ENCODE measurements at regions not wholly inside any gene's neighbourhood (a gene's known extent, or its start where the extent isn't known, plus 50 kb on each side); places are given as distances from the start of the nearest gene placed in this dataset.

- TF ChIP-seq POLR2A (IDR thresholded peaks at IDR 0.05), result no peak
- no peak for TF ChIP-seq CTCF (IDR thresholded peaks at IDR 0.05)
- TF ChIP-seq POLR2AphosphoS5 (IDR thresholded peaks at IDR 0.05), result no peak
Observed at GRCh38 chr3:159482241-159482993, 506.2 kb upstream of the IL12A start.
